HAP-1 (cell line): ENCODE measurements at regions not wholly inside any gene's neighbourhood (a gene's known extent, or its start where the extent isn't known, plus 50 kb on each side); places are given as distances from the start of the nearest gene placed in this dataset.

ENCODE experiments used
- DNase-seq, 2 experiments: peaks; one replicate each; pipeline ENCODE4 v3.0.0-alpha.2; 2016 to 2020; ENCODE audit warnings: low spot score in 2 of 2
- H3K27me3 ChIP-seq: fragments of 250-450 bp; sonication (Bioruptor Pico); 2 replicates; pipeline ENCODE4 v1.5.1; 2020; ENCODE audit warnings: low read depth, mild to moderate bottlenecking, moderate library complexity
- H3K36me3 ChIP-seq: fragments of 250-450 bp; sonication (Bioruptor Pico); replicated peaks from 2 replicates; pipeline ENCODE4 v1.5.1; 2020; ENCODE audit warnings: mild to moderate bottlenecking
- H3K4me1 ChIP-seq: fragments of 250-450 bp; sonication (Bioruptor Pico); 2 replicates; pipeline ENCODE4 v1.5.1; 2020; ENCODE audit warnings: mild to moderate bottlenecking
- H3K4me3 ChIP-seq: fragments of 250-450 bp; sonication (Bioruptor Pico); 2 replicates; pipeline ENCODE4 v1.5.1; 2020; ENCODE audit warnings: mild to moderate bottlenecking, moderate library complexity
- H3K9me3 ChIP-seq: fragments of 250-450 bp; sonication (Bioruptor Pico); 2 replicates; pipeline ENCODE4 v1.5.1; 2020; ENCODE audit warnings: mild to moderate bottlenecking, moderate library complexity
- in situ Hi-C: fragments of 300-500 bp; cut with MboI; formaldehyde crosslinking; loops from 3 replicates; pipeline ENCODE4 v1.14.3; 2020; ENCODE audit warnings: low sequenced_read_pairs, inconsistent platforms, mixed read lengths

GRCh38 chr1:4207183-4207582 is 307.1 kb upstream of the C1orf174 start:
- no peaks in the 10 kb centered on the region for H3K4me1 ChIP-seq
- no peaks in the 10 kb centered on the region for H3K9me3 ChIP-seq
- no peak for DNase-seq
- in situ Hi-C loops: no loop called here
- H3K27me3 ChIP-seq: no peaks in the 10 kb centered on the region
- no peaks in the 10 kb centered on the region for H3K36me3 ChIP-seq
- H3K4me3 ChIP-seq: no peak overlapping the region

DNA sequence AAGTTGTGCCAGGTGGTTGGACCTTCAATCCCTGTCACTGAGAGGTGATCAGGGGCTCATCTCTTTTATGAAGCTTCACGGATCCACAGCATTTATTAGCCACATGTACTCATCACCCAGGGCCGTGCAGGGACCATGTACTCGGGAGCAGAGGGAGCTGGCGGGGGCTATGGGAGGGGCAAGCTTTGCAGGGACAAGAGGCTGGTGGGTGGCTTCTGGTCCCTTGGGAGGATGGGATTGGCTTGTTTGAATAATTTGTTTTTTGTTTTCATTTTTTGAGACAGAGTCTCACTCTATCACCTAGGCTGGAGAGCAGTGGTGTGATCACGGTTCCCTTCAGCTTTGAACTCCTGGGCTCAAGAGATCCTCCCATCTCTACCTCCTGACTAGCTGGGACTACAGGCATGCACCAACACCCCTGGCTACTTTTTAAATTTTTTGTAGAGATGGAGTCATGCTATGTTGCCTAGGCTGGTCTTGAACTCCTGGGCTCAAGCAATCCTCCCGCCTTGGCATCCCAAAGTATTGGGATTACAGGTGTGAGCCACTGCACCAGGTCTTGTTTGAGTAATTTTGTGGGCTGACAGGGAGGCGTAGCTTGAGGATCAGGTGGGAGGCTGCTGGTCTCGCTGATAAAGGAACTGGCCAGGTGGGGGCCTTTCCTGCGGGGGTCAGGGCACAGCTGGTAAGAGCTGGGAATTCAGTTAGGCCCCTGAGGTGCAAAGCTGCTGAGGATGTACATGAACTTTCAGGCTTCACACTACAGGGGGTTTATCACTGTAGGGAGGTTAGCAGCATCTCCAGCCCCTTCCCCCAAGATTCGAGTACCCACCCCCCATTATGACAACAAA is 308.0 kb upstream of the C1orf174 start:
- H3K27me3 ChIP-seq: no peaks in the 10 kb centered on the region
- H3K9me3 ChIP-seq: no peaks in the 10 kb centered on the region
- no peaks in the 10 kb centered on the region for H3K36me3 ChIP-seq
- no peak overlapping the region for H3K4me3 ChIP-seq
- in situ Hi-C loops: no loop called here
- no peaks in the 10 kb centered on the region for H3K4me1 ChIP-seq
- no peak for DNase-seq

DNA sequence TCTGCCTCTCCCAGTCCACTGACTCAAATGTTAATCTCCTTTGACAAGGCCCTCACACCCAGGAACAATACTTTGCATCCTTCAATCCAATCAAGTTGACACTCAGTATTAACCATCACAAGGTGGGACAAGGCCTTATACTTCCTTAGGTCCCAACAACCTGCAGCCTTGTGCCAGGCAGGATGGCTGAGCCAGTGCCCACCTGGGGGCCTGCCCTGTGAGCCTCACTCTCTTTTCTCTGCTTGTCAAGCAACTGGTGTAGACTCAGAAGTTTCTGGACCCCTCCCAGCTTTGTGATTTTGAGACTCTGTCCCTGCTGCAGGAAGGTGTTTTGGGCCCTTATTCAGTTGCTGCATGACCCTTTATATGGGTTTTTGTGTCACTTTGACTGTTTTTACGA is 310.0 kb upstream of the C1orf174 start:
- no peak for DNase-seq
- in situ Hi-C loops: no loop called here
- Histone ChIP-seq H3K9me3 (no peaks in the 10 kb centered on the region), H3K4me1 (no peaks in the 10 kb centered on the region), H3K27me3 (no peaks in the 10 kb centered on the region), H3K4me3 (no peak overlapping the region), H3K36me3 (no peaks in the 10 kb centered on the region)

DNA sequence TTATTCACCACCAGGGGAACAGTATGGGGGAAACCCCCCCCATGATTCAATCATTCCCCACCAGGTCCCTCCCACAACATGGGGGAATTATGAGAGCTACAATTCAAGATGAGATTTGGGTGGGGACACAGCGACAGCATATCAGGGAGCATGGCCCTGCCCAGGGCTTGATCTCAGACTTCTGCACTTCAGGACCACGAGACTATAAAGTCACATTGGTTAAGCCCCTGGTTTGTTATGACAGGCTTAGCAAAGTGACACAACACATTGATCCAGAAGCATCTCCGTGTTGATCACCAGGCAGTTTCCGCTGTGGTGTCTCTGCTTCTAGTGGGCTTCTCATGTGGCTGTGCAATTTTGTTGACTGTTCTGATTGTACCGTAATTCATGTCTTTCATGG is 312.7 kb upstream of the C1orf174 start:
- in situ Hi-C loops: no loop called here
- no peaks in the 10 kb centered on the region for H3K9me3 ChIP-seq

DNA sequence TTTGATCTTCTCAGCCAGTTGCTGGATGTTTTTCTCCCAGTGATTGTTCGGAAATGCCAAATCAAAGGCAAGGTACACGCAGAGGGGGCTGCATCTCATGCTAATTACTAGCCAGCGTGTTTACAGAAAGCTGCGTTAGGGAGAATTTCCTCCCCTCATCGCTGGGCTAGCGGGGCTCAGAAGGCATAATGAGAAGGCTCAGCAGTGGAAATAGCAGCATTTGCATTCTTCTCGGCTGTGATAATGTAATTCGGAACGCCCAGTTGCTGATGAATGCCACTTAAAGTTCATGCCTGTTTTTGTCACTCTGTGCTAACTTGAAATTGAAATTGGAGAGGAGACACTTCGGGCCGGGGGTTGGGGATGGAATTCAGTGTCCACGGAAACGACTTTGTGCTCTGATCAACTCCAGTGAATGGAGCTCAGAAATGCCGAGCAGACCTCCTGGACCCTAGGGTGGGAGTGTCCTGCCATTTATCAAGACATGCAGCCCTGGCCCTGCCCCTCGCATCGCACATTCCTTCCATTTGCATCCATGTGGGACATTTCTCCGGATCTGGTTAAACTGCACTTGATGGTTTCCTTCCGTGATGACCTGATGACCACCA is 313.4 kb upstream of the C1orf174 start:
- Histone ChIP-seq H3K4me3 (no peak overlapping the region), H3K9me3 (no peaks in the 10 kb centered on the region), H3K4me1 (no peaks in the 10 kb centered on the region), H3K36me3 (no peaks in the 10 kb centered on the region), H3K27me3 (no peaks in the 10 kb centered on the region)
- in situ Hi-C loops: no loop called here
- DNase-seq: no peak

More for the DNA sequence above, 312.7 kb upstream of the C1orf174 start:
- no peaks in the 10 kb centered on the region for H3K4me1 ChIP-seq
- H3K27me3 ChIP-seq: no peaks in the 10 kb centered on the region
- no peak overlapping the region for H3K4me3 ChIP-seq
- no peaks in the 10 kb centered on the region for H3K36me3 ChIP-seq
- DNase-seq: no peak

DNA sequence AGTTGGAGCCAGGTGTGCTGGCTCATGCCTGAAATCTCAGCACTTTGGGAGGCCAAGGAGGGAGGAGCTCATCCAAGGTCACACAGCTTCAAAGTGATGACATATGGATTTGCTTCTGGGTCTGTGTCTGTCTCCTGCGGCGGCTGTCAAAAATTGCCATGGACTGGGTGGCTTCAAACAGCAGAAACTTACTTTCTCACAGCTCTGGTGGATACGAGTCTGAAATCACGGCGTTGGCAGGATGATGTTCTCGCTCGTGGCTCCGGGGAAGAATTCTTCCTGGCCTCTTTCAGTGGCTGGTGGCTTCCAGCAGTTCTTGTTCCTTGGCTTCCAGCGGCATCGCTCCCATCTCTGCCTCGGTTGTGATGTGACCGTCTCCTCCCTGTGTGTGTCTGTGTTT is 314.8 kb upstream of the C1orf174 start:
- in situ Hi-C loops: no loop called here
- no peak overlapping the region for H3K4me3 ChIP-seq
- H3K27me3 ChIP-seq: no peaks in the 10 kb centered on the region
- H3K9me3 ChIP-seq: no peaks in the 10 kb centered on the region
- no peaks in the 10 kb centered on the region for H3K36me3 ChIP-seq
- DNase-seq: no peak
- no peaks in the 10 kb centered on the region for H3K4me1 ChIP-seq

DNA sequence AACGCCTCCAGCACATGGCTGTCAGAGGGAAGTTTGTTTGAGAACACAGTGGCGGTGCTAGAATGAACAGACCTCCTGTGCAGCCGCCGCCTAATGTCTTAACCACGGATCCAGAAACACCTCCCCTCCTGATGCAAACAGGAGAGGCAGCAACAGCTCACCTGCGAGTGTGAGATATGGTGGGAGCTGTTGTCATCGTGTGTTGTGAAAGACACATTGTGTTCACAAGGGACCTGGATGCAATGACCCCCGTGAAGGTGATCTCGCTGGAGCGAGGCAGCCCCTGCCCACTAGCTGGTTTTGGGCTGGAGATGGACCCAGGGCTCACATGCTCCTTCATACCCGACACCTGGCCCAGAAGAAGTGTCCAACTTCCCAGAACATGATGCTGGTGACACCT is 315.3 kb upstream of the C1orf174 start:
- Histone ChIP-seq H3K27me3 (no peaks in the 10 kb centered on the region), H3K4me3 (no peak overlapping the region), H3K4me1 (no peaks in the 10 kb centered on the region), H3K9me3 (no peaks in the 10 kb centered on the region), H3K36me3 (no peaks in the 10 kb centered on the region)
- in situ Hi-C loops: no loop called here
- DNase-seq: no peak

DNA sequence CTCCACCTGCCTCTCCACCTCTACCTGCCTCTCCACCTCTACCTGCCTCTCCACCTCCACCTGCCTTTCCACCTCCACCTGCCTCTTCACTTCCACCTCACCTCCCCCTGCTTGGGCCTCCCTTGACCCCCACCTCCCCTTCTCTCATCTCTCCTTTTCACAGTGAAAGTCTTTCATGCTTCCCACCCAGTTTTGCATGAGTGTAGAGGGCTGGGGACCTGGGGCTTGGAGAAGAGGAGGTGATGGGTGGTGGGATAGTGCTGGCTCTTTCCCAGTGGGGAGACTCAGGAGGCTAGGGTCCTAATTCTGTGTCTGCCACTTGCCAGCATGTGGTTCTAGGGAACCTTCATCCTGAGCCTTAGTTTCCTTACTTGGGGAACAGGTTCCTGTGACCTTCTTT is 316.2 kb upstream of the C1orf174 start:
- Histone ChIP-seq H3K4me1 (no peaks in the 10 kb centered on the region), H3K27me3 (no peaks in the 10 kb centered on the region), H3K9me3 (no peaks in the 10 kb centered on the region), H3K36me3 (no peaks in the 10 kb centered on the region), H3K4me3 (no peak overlapping the region)
- in situ Hi-C loops: no loop called here
- no peak for DNase-seq

DNA sequence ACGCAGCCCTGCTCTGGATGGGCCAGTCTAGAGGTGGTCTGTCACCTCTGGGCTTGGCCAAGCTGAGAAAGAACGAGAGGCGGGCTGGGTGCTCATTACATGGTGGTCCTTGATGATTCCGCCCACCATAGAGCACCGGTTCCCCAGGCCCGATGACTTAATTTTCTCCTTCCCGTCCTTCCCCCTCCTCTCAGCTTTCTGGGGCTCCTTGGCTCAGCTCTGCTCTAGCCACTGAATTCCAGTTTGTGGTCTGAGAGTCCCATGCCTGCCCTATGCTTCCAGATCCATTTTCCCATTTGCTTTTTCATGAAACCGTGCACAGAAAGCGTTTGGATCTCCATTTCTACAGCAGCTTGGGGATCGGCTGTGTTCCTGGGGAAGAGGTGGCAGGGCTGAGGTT is 318.5 kb upstream of the C1orf174 start:
- Histone ChIP-seq H3K4me3 (no peak overlapping the region), H3K4me1 (no peaks in the 10 kb centered on the region), H3K9me3 (no peaks in the 10 kb centered on the region), H3K36me3 (no peaks in the 10 kb centered on the region), H3K27me3 (no peaks in the 10 kb centered on the region)
- no peak for DNase-seq
- in situ Hi-C loops: no loop called here

GRCh38 chr1:4219111-4219510 is 319.0 kb upstream of the C1orf174 start:
- H3K9me3 ChIP-seq: no peaks in the 10 kb centered on the region
- no peaks in the 10 kb centered on the region for H3K4me1 ChIP-seq
- no peaks in the 10 kb centered on the region for H3K27me3 ChIP-seq
- in situ Hi-C loops: no loop called here
- no peak overlapping the region for H3K4me3 ChIP-seq
- DNase-seq: no peak
- H3K36me3 ChIP-seq: no peaks in the 10 kb centered on the region

DNA sequence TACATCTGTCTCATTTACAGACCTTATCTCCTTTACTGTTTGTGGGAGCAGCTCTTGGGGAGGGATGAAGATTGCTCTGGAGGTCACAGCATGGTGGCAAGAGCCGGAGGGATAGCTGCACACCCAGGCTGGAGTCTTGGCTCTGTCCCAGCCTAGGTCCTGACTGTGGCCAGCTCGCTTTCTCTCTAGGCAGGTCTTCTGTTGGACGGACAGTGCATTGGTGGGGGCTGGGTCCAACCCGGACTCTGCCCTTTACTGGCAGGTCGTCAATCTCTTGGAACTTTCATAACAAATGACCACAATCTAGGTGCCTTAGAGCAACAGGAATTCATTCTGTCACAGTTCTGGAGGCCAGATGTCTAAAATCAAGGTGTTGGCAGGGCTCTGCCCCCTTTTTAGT is 319.8 kb upstream of the C1orf174 start:
- in situ Hi-C loops: no loop called here
- Histone ChIP-seq H3K36me3 (no peaks in the 10 kb centered on the region), H3K4me1 (no peaks in the 10 kb centered on the region), H3K9me3 (no peaks in the 10 kb centered on the region), H3K27me3 (no peaks in the 10 kb centered on the region), H3K4me3 (no peak overlapping the region)
- no peak for DNase-seq

DNA sequence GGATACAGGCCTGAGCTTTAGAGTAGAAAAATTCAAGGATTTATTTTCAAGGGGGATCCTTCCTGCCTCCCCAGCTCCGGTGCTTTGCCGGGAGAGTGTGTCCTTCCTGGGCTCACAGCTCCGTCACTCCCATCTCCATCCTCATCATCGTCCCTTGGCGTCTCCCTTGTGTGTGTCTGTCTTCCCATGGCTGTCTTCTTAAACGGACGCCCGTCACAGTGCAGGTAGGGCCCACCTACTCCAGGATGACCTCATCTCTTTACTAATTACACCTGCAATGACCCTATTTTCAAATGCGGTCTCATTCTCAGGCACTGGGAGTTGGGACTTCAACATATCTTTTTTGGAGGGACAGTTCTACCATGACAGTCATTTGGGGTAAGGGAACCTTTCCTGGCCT is 320.3 kb upstream of the C1orf174 start:
- Histone ChIP-seq H3K4me3 (no peak overlapping the region), H3K4me1 (no peaks in the 10 kb centered on the region), H3K36me3 (no peaks in the 10 kb centered on the region), H3K9me3 (no peaks in the 10 kb centered on the region), H3K27me3 (no peaks in the 10 kb centered on the region)
- in situ Hi-C loops: no loop called here
- DNase-seq: no peak

GRCh38 chr1:4221107-4221506 is 321.0 kb upstream of the C1orf174 start:
- no peaks in the 10 kb centered on the region for H3K9me3 ChIP-seq
- in situ Hi-C loops: no loop called here
- no peaks in the 10 kb centered on the region for H3K4me1 ChIP-seq
- no peak overlapping the region for H3K4me3 ChIP-seq
- H3K27me3 ChIP-seq: no peaks in the 10 kb centered on the region
- H3K36me3 ChIP-seq: no peaks in the 10 kb centered on the region
- DNase-seq: no peak

DNA sequence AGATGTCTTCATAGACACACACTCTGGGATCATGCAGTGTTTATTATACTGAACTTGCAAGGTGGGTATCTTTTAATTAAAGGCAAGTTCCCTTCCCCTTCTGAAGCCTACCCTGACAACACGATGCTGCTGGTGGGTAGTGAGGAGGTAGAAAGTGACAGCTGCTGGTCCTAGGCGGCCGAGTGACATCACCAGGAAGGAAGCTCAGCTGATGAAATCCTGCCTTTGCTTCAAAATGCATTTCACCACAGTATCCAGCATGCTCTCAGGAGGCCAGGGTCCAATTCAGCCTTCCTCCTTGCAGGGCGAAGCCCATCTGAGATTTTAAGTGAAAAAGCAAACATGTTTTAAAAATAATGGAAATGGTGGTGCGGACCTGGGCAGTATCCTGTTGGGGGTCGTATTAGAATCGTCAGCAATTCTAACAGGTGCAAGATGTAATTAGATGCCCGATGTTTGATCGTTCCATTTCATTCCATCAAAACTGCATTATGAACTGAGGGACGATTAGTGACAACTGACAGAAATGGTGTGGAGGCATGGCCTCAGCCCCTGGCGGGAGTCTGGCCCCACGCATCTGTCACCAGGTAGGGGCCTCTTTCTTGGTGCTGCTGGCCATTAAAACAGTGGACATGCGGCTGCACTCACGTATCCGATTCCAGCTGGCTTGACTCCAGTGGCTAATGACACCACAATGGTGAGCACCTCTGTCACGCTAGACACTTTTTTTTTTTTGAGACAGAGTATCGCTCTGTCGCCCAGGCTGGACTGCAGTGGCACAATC is 324.8 kb upstream of the C1orf174 start:
- no peaks in the 10 kb centered on the region for H3K4me1 ChIP-seq
- DNase-seq: no peak
- no peaks in the 10 kb centered on the region for H3K9me3 ChIP-seq
- no peaks in the 10 kb centered on the region for H3K36me3 ChIP-seq
- H3K4me3 ChIP-seq: no peak overlapping the region
- in situ Hi-C loops: no loop called here
- no peaks in the 10 kb centered on the region for H3K27me3 ChIP-seq
